Keratinocyte (primary cell): ENCODE measurements at regions not wholly inside any gene's neighbourhood (a gene's known extent, or its start where the extent isn't known, plus 50 kb on each side); places are given as distances from the start of the nearest gene placed in this dataset.

ENCODE experiments used
- EZH2 ChIP-seq: IDR thresholded peaks from one replicate; pipeline ENCODE4 v1.6.1; 2012; ENCODE audit warnings: inconsistent platforms, mild to moderate bottlenecking, low read length, moderate library complexity
- TF ChIP-seq, protein P1 (sequence below), 3 experiments: IDR thresholded peaks in 1 of 3; conservative IDR thresholded peaks in 1 of 3; optimal IDR thresholded peaks in 1 of 3; 2 replicates in 2 of 3; 3 replicates in 1 of 3; pipeline versions ENCODE3 to v1.5.1; 2011; ENCODE audit warnings: low read length in 3 of 3, mild to moderate bottlenecking in 3 of 3, moderate library complexity in 2 of 3, control low read depth in 1 of 3, inconsistent platforms in 1 of 3; ENCODE audit not compliant: insufficient read depth in 2 of 3; ENCODE audit errors: extremely low read depth in 1 of 3

DNA sequence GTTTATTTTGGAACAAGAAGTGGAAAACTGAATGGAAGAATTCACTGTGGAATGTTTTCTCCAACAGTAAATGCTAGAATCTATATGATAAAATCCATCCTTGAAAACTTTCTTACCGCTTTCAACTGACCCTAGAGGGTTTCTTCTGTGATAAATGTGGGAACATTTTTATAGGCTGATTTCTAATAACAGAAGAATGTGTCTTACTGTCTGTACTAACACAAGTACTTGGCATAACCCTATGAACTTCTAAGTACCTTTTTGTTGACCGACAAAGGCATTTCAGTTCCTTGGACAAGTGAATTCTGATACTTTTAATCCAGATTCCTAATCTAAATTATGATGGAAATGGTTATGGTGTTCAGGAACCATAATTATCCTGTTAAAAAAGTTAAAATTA lies 1109.7 kb upstream of the FLRT2 start:
- TF ChIP-seq, protein P1, sequence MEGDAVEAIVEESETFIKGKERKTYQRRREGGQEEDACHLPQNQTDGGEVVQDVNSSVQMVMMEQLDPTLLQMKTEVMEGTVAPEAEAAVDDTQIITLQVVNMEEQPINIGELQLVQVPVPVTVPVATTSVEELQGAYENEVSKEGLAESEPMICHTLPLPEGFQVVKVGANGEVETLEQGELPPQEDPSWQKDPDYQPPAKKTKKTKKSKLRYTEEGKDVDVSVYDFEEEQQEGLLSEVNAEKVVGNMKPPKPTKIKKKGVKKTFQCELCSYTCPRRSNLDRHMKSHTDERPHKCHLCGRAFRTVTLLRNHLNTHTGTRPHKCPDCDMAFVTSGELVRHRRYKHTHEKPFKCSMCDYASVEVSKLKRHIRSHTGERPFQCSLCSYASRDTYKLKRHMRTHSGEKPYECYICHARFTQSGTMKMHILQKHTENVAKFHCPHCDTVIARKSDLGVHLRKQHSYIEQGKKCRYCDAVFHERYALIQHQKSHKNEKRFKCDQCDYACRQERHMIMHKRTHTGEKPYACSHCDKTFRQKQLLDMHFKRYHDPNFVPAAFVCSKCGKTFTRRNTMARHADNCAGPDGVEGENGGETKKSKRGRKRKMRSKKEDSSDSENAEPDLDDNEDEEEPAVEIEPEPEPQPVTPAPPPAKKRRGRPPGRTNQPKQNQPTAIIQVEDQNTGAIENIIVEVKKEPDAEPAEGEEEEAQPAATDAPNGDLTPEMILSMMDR (optimal IDR thresholded peaks at IDR 0.05 in 1 of 3, IDR thresholded peaks at IDR 0.05 in 1 of 3, conservative IDR thresholded peaks at IDR 0.05 in 1 of 3; ENCODE audit: extremely low read depth in 1 of 3, insufficient read depth in 2 of 3, low read length in 3 of 3) = no peak
- TF ChIP-seq EZH2 = no peak
